ENCODE measurements at regions not wholly inside any gene's neighbourhood (a gene's known extent, or its start where the extent isn't known, plus 50 kb on each side); places are given as distances from the start of the nearest gene placed in this dataset.

- Histone ChIP-seq H4K91ac (replicated peaks; ENCODE audit: insufficient read length, low read length) (no peak overlapping the region), H4K8ac (ENCODE audit: extremely low read depth, insufficient read depth, low read length) (no peak overlapping the region), H3K23me2 (ENCODE audit: low read depth, low read length) (no peaks in the 10 kb centered on the region), H2AK5ac (ENCODE audit: low read depth, low read length) (no peak overlapping the region), H2BK20ac (ENCODE audit: low read length) (no peak overlapping the region), H3K27me3 (replicated peaks in 1 of 4; ENCODE audit: control insufficient read depth in 3 of 4, extremely low read depth in 1 of 4, insufficient read depth in 3 of 4, low read length in 3 of 4) (no peaks in the 10 kb centered on the region), H3K18ac (ENCODE audit: extremely low read depth, low read length) (no peak overlapping the region), H3K9me3 (ENCODE audit: insufficient read depth in 2 of 2, low read depth in 1 of 2, low read length in 1 of 2) (no peaks in the 10 kb centered on the region), H3K4ac (replicated peaks; ENCODE audit: insufficient read length, low read depth, low read length) (no peak overlapping the region), H2BK120ac (replicated peaks; ENCODE audit: low read depth, low read length) (no peak overlapping the region), H3K79me2 (ENCODE audit: control insufficient read depth in 1 of 2, insufficient read depth in 2 of 2, low read length in 2 of 2) (no peaks in the 10 kb centered on the region), H3K9ac (replicated peaks in 1 of 4; ENCODE audit: extremely low read depth in 1 of 4, low read depth in 3 of 4, low read length in 3 of 4) (no peak overlapping the region), H3K23ac (ENCODE audit: insufficient read length) (no peak overlapping the region), H2AFZ (ENCODE audit: low read length) (no peak overlapping the region), H4K5ac (ENCODE audit: insufficient read length, low read depth, low read length) (no peak overlapping the region), H3K36me3 (ENCODE audit: control insufficient read depth in 2 of 4, insufficient read depth in 4 of 4, low read length in 3 of 4) (no peaks in the 10 kb centered on the region; a peak in 1 of 8 replicates), H3K4me3 (ENCODE audit: extremely low read depth in 1 of 4, insufficient read depth in 2 of 4, low read depth in 3 of 4, low read length in 4 of 4) (no peak overlapping the region), H2BK12ac (ENCODE audit: low read depth, low read length) (no peak overlapping the region), H3K4me2 (ENCODE audit: insufficient read depth in 1 of 2, low read depth in 2 of 2, low read length in 2 of 2) (no peak overlapping the region), H2BK5ac (ENCODE audit: low read depth, low read length) (no peak overlapping the region), H2BK15ac (ENCODE audit: low read length) (no peak overlapping the region), H3K14ac (ENCODE audit: insufficient read length) (no peak overlapping the region), H3K56ac (replicated peaks; ENCODE audit: insufficient read length, low read depth, low read length) (no peak overlapping the region), H4K20me1 (replicated peaks in 1 of 2; ENCODE audit: control insufficient read depth in 1 of 2, insufficient read depth in 2 of 2, low read length in 2 of 2) (no peaks in the 10 kb centered on the region), H3K4me1 (replicated peaks in 1 of 4; ENCODE audit: control insufficient read depth in 3 of 4, insufficient read depth in 4 of 4, low read length in 3 of 4) (peaks cover 0 to 7% (median 0%) of the 10 kb centered on the region in 4 experiments; a peak in 1 of 7 replicates), H3K27ac (ENCODE audit: low read depth, low read length) (no peak overlapping the region), H3K79me1 (ENCODE audit: low read depth, low read length) (no peaks in the 10 kb centered on the region)
- ChIA-PET POLR2A (ENCODE audit: partially characterized antibody) (no interaction called here), CTCF (ENCODE audit: partially characterized antibody) (no interaction called here)
- DNase-seq (ENCODE audit: low read depth in 1 of 2, low spot score in 2 of 2): no peak
- FAIRE-seq: no peak
- 97% methylated on average over 4 of the region's 4 CpGs; no CpG with 5 or more reads in 1 of the 2 experiments for WGBS, 2 experiments (ENCODE audit: extremely low coverage in 1 of 2, insufficient coverage in 1 of 2, insufficient read length in 1 of 2, insufficient replicate concordance in 2 of 2, low coverage in 1 of 2, low lambda C conversion rate in 2 of 2, missing lambda C conversion rate in 1 of 2)
- TF ChIP-seq SIX5 (IDR thresholded peaks at IDR 0.05; ENCODE audit: low read depth, low read length): no peak
- TF ChIP-seq POLR2AphosphoS5 (IDR thresholded peaks at IDR 0.05; ENCODE audit: low read depth, low read length): no peak
- no peak for TF ChIP-seq PHF8 (conservative IDR thresholded peaks at IDR 0.05; ENCODE audit: low read depth, low read length)
Measured at GRCh38 chr1:55529017-55529416, 313.9 kb upstream of the USP24 start.
